ENCODE measurements at regions not wholly inside any gene's neighbourhood (a gene's known extent, or its start where the extent isn't known, plus 50 kb on each side); places are given as distances from the start of the nearest gene placed in this dataset.

DNA sequence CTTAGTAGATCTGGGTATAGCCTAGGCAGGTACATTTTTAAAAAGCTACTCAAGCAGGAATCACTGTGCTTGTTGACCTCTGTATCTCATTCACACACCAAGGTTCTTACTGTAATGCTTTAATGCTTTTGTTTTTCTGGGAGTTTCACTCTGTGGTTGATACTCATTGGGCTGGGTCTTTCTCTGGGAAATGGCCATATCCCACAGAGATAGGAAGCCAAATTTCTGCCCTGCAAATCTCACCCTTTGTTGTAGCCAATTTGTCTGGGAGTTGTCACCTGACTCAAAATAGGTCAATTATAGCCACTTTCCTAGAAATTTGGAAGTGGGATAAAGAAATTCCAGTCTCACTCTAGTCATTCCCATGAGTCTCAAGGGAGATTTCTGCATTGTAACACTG is 195.8 kb upstream of the BDNF start:
- DNase-seq (ENCODE audit: low read depth, low spot score): no peak
- Histone ChIP-seq H3K9me3 (ENCODE audit: control insufficient read depth in 1 of 2, insufficient read depth in 1 of 2, low read depth in 1 of 2, low read length in 2 of 2) (no peaks in the 10 kb centered on the region), H3K79me2 (ENCODE audit: insufficient read depth, low read length) (no peaks in the 10 kb centered on the region), H2AFZ (ENCODE audit: low read depth, low read length, poor library complexity, severe bottlenecking) (no peak overlapping the region), H3K4me2 (ENCODE audit: low read length) (no peak overlapping the region), H3K27ac (ENCODE audit: low read depth, low read length) (no peak overlapping the region), H3K36me3 (ENCODE audit: control insufficient read depth in 1 of 2, insufficient read depth in 2 of 2, low read length in 2 of 2) (no peaks in the 10 kb centered on the region), H3K27me3 (ENCODE audit: insufficient read depth, low read length) (no peaks in the 10 kb centered on the region), H3K9ac (ENCODE audit: low read length) (no peak overlapping the region), H4K20me1 (ENCODE audit: insufficient read depth) (no peaks in the 10 kb centered on the region), H3K4me1 (ENCODE audit: control insufficient read depth in 1 of 2, insufficient read depth in 2 of 2, low read length in 2 of 2) (peaks cover 0 to 10% of the 10 kb centered on the region in 2 experiments; a peak in 1 of 4 replicates), H3K4me3 (replicated peaks in 1 of 2; ENCODE audit: low read depth in 1 of 2, low read length in 2 of 2) (no peak overlapping the region), H3K9me2 (ENCODE audit: insufficient read depth) (no peaks in the 10 kb centered on the region)
- intact Hi-C loops (cut with micrococcal nuclease): no loop called here
- no TSS peak for BruUV-seq (replicated peaks)
- ATAC-seq: no peak
- POLR2A ChIA-PET: no interaction called here
- CTCF ChIA-PET: no interaction called here
- RAD21 ChIA-PET (ENCODE audit: low non-redundant PET in 1 of 2, low total read pairs in 2 of 2, uncharacterized antibody in 2 of 2, unreplicated experiment in 2 of 2): no interaction called here
- TF ChIP-seq POLR2A (IDR thresholded peaks at IDR 0.05; ENCODE audit: borderline replicate concordance, extremely low read depth, insufficient read depth, insufficient read length) (no peak), EZH2 (IDR thresholded peaks at IDR 0.05) (no peak), FOSL1 (IDR thresholded peaks at IDR 0.05; ENCODE audit: low read depth) (no peak), YY1 (IDR thresholded peaks at IDR 0.05; ENCODE audit: extremely low read depth, insufficient replicate concordance, low read depth, low read length) (no peak), JUND (IDR thresholded peaks at IDR 0.05) (no peak), ZFX (IDR thresholded peaks at IDR 0.05) (no peak), EGR1 (IDR thresholded peaks at IDR 0.05; ENCODE audit: low read depth) (no peak), SRF (IDR thresholded peaks at IDR 0.05; ENCODE audit: low read depth) (no peak), SP1 (IDR thresholded peaks at IDR 0.05; ENCODE audit: low read depth) (no peak), EZH2phosphoT487 (IDR thresholded peaks at IDR 0.05; ENCODE audit: borderline replicate concordance) (no peak), TCF7L2 (IDR thresholded peaks at IDR 0.05; ENCODE audit: borderline replicate concordance, extremely low read depth, insufficient read depth, insufficient read length) (no peak), ZNF274 (IDR thresholded peaks at IDR 0.05; ENCODE audit: low read depth, low read length) (no peak), POLR2AphosphoS5 (IDR thresholded peaks at IDR 0.05; ENCODE audit: low read depth, low read length) (no peak), CBX3 (IDR thresholded peaks at IDR 0.05; ENCODE audit: low read depth) (no peak), RAD21 (IDR thresholded peaks at IDR 0.05; ENCODE audit: low read depth) (no peak), ELF1 (IDR thresholded peaks at IDR 0.05; ENCODE audit: borderline replicate concordance, low read depth) (no peak)
- TF ChIP-seq, protein P1, sequence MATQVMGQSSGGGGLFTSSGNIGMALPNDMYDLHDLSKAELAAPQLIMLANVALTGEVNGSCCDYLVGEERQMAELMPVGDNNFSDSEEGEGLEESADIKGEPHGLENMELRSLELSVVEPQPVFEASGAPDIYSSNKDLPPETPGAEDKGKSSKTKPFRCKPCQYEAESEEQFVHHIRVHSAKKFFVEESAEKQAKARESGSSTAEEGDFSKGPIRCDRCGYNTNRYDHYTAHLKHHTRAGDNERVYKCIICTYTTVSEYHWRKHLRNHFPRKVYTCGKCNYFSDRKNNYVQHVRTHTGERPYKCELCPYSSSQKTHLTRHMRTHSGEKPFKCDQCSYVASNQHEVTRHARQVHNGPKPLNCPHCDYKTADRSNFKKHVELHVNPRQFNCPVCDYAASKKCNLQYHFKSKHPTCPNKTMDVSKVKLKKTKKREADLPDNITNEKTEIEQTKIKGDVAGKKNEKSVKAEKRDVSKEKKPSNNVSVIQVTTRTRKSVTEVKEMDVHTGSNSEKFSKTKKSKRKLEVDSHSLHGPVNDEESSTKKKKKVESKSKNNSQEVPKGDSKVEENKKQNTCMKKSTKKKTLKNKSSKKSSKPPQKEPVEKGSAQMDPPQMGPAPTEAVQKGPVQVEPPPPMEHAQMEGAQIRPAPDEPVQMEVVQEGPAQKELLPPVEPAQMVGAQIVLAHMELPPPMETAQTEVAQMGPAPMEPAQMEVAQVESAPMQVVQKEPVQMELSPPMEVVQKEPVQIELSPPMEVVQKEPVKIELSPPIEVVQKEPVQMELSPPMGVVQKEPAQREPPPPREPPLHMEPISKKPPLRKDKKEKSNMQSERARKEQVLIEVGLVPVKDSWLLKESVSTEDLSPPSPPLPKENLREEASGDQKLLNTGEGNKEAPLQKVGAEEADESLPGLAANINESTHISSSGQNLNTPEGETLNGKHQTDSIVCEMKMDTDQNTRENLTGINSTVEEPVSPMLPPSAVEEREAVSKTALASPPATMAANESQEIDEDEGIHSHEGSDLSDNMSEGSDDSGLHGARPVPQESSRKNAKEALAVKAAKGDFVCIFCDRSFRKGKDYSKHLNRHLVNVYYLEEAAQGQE (IDR thresholded peaks at IDR 0.05; ENCODE audit: low read depth): no peak
- TF ChIP-seq, protein P2, sequence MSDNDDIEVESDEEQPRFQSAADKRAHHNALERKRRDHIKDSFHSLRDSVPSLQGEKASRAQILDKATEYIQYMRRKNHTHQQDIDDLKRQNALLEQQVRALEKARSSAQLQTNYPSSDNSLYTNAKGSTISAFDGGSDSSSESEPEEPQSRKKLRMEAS (IDR thresholded peaks at IDR 0.05): no peak
- TF ChIP-seq, protein P3, sequence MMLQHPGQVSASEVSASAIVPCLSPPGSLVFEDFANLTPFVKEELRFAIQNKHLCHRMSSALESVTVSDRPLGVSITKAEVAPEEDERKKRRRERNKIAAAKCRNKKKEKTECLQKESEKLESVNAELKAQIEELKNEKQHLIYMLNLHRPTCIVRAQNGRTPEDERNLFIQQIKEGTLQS (IDR thresholded peaks at IDR 0.05): no peak
- TF ChIP-seq, protein P4, sequence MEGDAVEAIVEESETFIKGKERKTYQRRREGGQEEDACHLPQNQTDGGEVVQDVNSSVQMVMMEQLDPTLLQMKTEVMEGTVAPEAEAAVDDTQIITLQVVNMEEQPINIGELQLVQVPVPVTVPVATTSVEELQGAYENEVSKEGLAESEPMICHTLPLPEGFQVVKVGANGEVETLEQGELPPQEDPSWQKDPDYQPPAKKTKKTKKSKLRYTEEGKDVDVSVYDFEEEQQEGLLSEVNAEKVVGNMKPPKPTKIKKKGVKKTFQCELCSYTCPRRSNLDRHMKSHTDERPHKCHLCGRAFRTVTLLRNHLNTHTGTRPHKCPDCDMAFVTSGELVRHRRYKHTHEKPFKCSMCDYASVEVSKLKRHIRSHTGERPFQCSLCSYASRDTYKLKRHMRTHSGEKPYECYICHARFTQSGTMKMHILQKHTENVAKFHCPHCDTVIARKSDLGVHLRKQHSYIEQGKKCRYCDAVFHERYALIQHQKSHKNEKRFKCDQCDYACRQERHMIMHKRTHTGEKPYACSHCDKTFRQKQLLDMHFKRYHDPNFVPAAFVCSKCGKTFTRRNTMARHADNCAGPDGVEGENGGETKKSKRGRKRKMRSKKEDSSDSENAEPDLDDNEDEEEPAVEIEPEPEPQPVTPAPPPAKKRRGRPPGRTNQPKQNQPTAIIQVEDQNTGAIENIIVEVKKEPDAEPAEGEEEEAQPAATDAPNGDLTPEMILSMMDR (IDR thresholded peaks at IDR 0.05 in 2 of 3, conservative IDR thresholded peaks at IDR 0.05 in 1 of 3; ENCODE audit: borderline replicate concordance in 1 of 3, insufficient read depth in 1 of 3, low read depth in 2 of 3, low read length in 2 of 3): no peak
